Vagina (tissue), 2 donors: ENCODE measurements at regions not wholly inside any gene's neighbourhood (a gene's known extent, or its start where the extent isn't known, plus 50 kb on each side); places are given as distances from the start of the nearest gene placed in this dataset.

Experiments
- POLR2A ChIP-seq, 2 donors: fragments of 450-650 bp; IDR thresholded peaks; one replicate each; pipeline ENCODE4 v1.6.1; 2017; ENCODE audit warnings: antibody characterized with exemption in 2 of 2, mild to moderate bottlenecking in 2 of 2, moderate library complexity in 2 of 2
- POLR2AphosphoS5 ChIP-seq, 2 donors: sonication (generic); formaldehyde crosslinking; IDR thresholded peaks; one replicate each; pipeline ENCODE4 v1.9.0; 2017; ENCODE audit warnings: antibody characterized with exemption in 2 of 2, mild to moderate bottlenecking in 2 of 2, low read depth in 1 of 2; ENCODE audit not compliant: insufficient read depth in 1 of 2
- TF ChIP-seq, protein P1 (sequence below), 3 experiments: fragments of 450-650 bp in 2 of 3; fragments of 200-600 bp in 1 of 3; sonication (generic) in 1 of 3; IDR thresholded peaks; one replicate each; pipeline ENCODE4 v1.5.1; 2017 to 2019; ENCODE audit warnings: antibody characterized with exemption in 3 of 3, mild to moderate bottlenecking in 2 of 3, moderate library complexity in 2 of 3

DNA sequence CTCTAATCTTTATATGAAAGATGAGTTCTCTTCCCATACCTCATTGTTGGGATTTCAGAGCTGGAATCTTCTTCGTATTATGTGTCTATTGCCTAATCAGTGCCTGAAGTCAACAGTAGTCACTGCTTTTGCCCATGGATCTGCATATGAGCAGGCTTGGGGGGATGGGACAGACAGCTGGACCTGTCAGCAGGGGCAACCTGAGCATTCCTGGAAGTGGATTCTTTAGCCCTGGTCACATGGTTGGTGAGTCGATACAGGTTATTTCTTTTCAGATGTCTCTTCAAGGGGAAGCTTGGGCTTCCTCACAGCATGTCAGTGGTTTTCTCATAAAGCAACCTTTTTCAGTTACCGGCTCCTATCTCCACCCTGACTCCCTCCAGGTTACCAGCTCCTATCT is 97.3 kb upstream of the RBM19 start:
- no peak for TF ChIP-seq POLR2AphosphoS5 (IDR thresholded peaks at IDR 0.05; ENCODE audit: insufficient read depth in 1 of 2, low read depth in 1 of 2)
- TF ChIP-seq, protein P1, sequence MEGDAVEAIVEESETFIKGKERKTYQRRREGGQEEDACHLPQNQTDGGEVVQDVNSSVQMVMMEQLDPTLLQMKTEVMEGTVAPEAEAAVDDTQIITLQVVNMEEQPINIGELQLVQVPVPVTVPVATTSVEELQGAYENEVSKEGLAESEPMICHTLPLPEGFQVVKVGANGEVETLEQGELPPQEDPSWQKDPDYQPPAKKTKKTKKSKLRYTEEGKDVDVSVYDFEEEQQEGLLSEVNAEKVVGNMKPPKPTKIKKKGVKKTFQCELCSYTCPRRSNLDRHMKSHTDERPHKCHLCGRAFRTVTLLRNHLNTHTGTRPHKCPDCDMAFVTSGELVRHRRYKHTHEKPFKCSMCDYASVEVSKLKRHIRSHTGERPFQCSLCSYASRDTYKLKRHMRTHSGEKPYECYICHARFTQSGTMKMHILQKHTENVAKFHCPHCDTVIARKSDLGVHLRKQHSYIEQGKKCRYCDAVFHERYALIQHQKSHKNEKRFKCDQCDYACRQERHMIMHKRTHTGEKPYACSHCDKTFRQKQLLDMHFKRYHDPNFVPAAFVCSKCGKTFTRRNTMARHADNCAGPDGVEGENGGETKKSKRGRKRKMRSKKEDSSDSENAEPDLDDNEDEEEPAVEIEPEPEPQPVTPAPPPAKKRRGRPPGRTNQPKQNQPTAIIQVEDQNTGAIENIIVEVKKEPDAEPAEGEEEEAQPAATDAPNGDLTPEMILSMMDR (IDR thresholded peaks at IDR 0.05): no peak
- TF ChIP-seq POLR2A (IDR thresholded peaks at IDR 0.05): no peak
